ENCODE measurements at regions not wholly inside any gene's neighbourhood (a gene's known extent, or its start where the extent isn't known, plus 50 kb on each side); places are given as distances from the start of the nearest gene placed in this dataset.

DNA sequence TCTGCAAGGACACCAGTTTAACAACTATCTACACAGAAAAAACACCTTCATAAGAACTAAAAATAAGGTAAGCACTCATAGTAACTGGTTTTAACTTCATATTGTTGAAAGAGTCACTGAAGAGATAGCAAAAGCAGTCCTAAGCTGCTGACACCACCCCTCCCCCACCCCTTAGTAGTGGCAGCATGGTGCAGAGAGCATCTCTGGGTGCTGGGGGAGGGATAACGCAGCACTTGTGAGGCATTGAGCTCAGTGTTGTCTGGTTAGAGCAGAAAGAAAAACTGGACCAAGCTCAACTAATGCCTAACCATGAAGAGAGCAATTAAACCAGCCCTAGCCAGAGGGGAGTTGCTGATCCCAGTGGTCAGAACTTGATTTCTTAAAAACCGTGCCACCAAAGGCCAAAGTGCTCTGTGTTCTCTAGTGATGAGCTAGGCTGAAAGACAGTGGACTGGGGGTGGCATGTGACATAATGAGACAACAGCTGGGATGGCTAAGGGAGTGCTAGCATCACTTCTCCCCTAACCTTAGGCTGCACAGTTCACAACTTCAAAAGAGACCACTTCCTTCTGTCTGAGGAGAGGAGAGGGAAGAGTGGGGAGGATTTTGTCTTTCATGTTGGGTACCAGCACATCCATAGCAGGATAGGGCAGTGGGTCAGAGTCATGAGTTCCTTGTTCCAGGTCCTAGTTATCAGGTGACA, 669.3 kb downstream of the PDHA2 start:
- TF ChIP-seq, protein P1, sequence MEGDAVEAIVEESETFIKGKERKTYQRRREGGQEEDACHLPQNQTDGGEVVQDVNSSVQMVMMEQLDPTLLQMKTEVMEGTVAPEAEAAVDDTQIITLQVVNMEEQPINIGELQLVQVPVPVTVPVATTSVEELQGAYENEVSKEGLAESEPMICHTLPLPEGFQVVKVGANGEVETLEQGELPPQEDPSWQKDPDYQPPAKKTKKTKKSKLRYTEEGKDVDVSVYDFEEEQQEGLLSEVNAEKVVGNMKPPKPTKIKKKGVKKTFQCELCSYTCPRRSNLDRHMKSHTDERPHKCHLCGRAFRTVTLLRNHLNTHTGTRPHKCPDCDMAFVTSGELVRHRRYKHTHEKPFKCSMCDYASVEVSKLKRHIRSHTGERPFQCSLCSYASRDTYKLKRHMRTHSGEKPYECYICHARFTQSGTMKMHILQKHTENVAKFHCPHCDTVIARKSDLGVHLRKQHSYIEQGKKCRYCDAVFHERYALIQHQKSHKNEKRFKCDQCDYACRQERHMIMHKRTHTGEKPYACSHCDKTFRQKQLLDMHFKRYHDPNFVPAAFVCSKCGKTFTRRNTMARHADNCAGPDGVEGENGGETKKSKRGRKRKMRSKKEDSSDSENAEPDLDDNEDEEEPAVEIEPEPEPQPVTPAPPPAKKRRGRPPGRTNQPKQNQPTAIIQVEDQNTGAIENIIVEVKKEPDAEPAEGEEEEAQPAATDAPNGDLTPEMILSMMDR (conservative IDR thresholded peaks at IDR 0.05; ENCODE audit: low read length), result no peak
- TF ChIP-seq EZH2phosphoT487 (IDR thresholded peaks at IDR 0.05; ENCODE audit: borderline replicate concordance, low read depth, low read length), result no peak

All from OCI-LY7 (cell line).